Upper lobe of right lung (tissue), 1 donor: ENCODE measurements at regions not wholly inside any gene's neighbourhood (a gene's known extent, or its start where the extent isn't known, plus 50 kb on each side); places are given as distances from the start of the nearest gene placed in this dataset.

Experiments
- ATAC-seq: fragments of 200-7000 bp; cut with Tn5 transposase; one replicate; pipeline ENCODE4 v1.9.1; 2020; ENCODE audit warnings: mild to moderate bottlenecking, moderate library complexity
- DNase-seq: peaks from one replicate; pipeline ENCODE4 v3.0.0-alpha.2; 2020
- H3K27ac ChIP-seq: fragments of 200-600 bp; one replicate; pipeline ENCODE4 v1.8.0; 2022
- H3K27me3 ChIP-seq: fragments of 200-600 bp; one replicate; pipeline ENCODE4 v1.8.0; 2022; ENCODE audit warnings: mild to moderate bottlenecking
- H3K36me3 ChIP-seq: fragments of 200-600 bp; one replicate; pipeline ENCODE4 v1.8.0; 2022
- H3K4me1 ChIP-seq: fragments of 200-600 bp; one replicate; pipeline ENCODE4 v1.8.0; 2022
- H3K4me3 ChIP-seq: fragments of 200-600 bp; one replicate; pipeline ENCODE4 v1.8.0; 2022; ENCODE audit warnings: mild to moderate bottlenecking
- H3K9me3 ChIP-seq: fragments of 200-600 bp; one replicate; pipeline ENCODE4 v1.8.0; 2022
- intact Hi-C: fragments of 100-400 bp; cut with DNase I; formaldehyde crosslinking; loops from one replicate; pipeline ENCODE4 v1.11.0; 2022
- TF ChIP-seq, protein P1 (sequence below): fragments of 200-600 bp; IDR thresholded peaks from one replicate; pipeline ENCODE4 v1.8.0; 2022; ENCODE audit warnings: antibody characterized with exemption
- donor health status: DM: no; HTN: yes; CAD: no; lungs with severe emphysema.

DNA sequence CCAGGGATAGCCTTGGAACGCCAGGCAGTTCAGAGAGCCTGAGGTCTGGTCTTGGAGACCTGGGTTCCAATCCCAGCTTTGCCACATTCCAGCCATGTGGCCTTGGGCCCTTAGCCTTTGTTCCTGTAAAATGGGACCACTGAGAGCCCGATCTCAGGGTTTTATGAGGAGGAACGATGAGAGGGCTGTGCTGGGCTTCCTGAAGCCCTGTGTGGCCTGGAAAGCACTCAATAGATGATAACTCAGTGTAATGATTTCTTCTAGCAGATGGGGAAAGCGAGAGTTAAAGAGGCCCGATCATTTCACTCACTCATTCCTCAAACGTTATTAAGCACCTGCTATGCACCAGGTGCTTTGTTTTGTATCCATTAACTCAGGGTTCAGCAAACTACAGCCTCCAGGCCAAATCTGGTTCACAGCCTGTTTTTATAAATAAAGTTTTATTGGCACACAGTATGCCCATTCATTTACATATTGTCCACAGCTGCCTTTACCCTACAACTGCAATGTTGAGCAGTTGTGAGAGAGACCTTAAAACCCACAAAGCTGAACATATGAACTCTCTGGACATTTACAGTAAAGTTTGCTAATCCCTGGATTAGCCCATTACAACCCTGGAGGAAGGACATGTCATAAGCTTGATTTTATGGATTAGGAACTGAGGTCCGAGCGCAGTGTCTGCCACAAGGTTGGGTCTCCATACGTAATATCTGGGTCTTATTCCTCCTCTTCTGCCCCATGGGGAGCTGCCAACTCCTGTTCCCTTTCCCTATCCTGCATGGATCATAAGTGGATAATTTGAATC lies 90.4 kb downstream of the CEBPB start:
- no peak overlapping the region for H3K4me3 ChIP-seq

DNA sequence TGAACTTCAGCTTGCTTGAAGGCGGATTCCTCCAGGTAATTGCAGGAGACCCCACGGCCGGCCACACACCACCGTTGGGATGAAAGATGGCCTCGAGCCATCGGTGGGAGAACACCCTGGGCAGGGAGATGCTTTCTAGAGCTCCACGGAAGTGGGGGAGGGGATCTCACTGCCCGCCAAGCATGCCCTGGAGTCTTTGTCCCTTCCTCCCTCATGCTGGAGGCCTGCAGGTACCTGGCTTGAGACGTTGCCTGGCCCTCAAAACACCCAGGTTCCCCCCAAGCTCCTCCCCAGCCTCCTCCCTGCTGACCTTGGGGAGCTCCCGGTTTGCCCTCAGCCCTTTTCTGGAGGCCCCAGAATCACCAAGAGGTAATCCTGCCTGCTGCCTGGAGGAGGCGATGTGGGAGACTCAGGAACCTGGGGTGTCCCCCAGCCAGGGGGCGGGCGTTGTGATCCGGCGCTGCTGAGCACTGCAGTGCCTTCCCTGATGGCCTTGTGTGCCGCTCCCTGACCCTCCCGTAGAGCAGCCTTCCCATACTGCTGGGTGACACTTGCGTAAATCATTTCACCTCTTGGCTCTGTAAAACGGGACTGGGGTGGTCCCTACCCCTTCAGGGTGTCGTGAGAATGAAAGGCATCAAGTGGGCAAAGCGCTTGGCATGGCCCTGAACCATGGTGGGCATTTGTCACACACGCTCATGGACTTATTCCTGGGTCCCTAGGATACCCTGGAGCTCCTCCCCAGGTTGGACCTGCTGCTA lies 91.4 kb downstream of the CEBPB start:
- H3K27me3 ChIP-seq = no peaks in the 10 kb centered on the region
- TF ChIP-seq, protein P1, sequence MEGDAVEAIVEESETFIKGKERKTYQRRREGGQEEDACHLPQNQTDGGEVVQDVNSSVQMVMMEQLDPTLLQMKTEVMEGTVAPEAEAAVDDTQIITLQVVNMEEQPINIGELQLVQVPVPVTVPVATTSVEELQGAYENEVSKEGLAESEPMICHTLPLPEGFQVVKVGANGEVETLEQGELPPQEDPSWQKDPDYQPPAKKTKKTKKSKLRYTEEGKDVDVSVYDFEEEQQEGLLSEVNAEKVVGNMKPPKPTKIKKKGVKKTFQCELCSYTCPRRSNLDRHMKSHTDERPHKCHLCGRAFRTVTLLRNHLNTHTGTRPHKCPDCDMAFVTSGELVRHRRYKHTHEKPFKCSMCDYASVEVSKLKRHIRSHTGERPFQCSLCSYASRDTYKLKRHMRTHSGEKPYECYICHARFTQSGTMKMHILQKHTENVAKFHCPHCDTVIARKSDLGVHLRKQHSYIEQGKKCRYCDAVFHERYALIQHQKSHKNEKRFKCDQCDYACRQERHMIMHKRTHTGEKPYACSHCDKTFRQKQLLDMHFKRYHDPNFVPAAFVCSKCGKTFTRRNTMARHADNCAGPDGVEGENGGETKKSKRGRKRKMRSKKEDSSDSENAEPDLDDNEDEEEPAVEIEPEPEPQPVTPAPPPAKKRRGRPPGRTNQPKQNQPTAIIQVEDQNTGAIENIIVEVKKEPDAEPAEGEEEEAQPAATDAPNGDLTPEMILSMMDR = peak; percentile 16
- DNase-seq = no peak

More for the DNA sequence above, 90.4 kb downstream of the CEBPB start:
- H3K27me3 ChIP-seq = no peaks in the 10 kb centered on the region
- ATAC-seq (no peak), DNase-seq (no peak)
- intact Hi-C loops = no loop called here
- peak overlapping the region; percentile 24 for H3K27ac ChIP-seq
- H3K4me1 ChIP-seq = peaks cover 58% of the 10 kb centered on the region
- H3K36me3 ChIP-seq = no peaks in the 10 kb centered on the region
- TF ChIP-seq, protein P1 = no peak
- H3K9me3 ChIP-seq = no peaks in the 10 kb centered on the region

DNA sequence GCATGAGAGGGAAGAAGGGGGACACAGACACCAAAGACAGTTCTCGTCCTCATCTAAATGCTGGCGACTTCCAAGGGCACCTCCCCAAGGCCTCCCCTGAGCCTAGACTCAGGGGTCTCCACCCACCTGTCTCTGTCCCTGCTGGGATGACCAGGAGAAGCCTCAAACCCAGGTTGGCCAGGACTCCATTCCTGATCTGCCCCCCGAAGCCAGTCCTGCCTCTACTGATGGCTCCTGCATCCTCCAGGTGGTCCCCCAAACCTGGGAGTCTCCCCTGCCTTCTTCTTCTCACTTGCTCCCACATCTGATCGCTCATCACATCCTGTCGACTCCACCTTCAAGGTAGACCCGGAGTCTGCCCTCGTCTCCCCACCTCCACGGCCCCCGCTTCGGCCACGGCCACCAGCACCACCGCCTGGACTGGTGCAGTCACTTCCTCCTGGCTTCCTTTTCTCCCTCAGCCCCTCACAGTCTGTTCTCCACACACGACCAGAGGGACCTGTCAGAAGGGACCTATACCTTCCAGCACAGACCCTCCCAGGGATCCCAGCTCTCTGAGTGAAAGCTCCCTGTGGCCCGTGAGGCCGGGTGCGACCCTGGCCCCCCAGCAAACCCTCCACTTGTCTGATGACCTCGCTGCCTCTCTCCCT lies 92.1 kb downstream of the CEBPB start:
- no peak for ATAC-seq
- H3K4me1 ChIP-seq = peaks cover 57% of the 10 kb centered on the region
- TF ChIP-seq, protein P1 = no peak
- H3K9me3 ChIP-seq = no peaks in the 10 kb centered on the region
- peak overlapping the region; percentile 42 for H3K27ac ChIP-seq
- no peaks in the 10 kb centered on the region for H3K36me3 ChIP-seq
- no peaks in the 10 kb centered on the region for H3K27me3 ChIP-seq
- DNase-seq = no peak
- intact Hi-C loops = no loop called here
- no peak overlapping the region for H3K4me3 ChIP-seq

More for the DNA sequence above, 91.4 kb downstream of the CEBPB start:
- intact Hi-C loops = no loop called here
- Histone ChIP-seq H3K27ac (no peak overlapping the region), H3K4me1 (peaks cover 62% of the 10 kb centered on the region), H3K4me3 (no peak overlapping the region), H3K9me3 (no peaks in the 10 kb centered on the region), H3K36me3 (no peaks in the 10 kb centered on the region)
- peak; percentile 1 for ATAC-seq

DNA sequence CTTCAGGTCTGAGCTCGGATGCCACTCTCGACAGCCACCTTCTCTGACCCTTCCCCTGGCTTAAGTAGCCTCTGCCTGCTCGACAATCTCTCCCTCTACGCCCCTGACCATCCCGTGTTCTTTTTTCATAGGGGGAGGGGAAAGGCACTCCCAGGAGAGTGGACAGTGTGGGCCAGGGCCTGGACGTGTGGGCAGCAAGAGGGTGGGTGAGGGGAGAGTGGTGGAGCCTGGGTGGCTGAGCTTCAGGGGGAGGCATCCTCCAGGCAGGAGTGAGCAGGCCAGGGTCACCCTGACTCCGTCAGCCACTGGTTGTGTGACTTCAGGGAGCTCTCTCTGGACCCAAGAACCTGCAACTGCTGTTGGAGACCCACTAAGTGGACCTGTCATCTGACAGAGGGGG lies 92.7 kb downstream of the CEBPB start:
- DNase-seq (no peak), ATAC-seq (no peak)
- TF ChIP-seq, protein P1 = no peak
- Histone ChIP-seq H3K36me3 (no peaks in the 10 kb centered on the region), H3K4me3 (no peak overlapping the region), H3K9me3 (no peaks in the 10 kb centered on the region), H3K27me3 (no peaks in the 10 kb centered on the region), H3K4me1 (peaks cover 51% of the 10 kb centered on the region), H3K27ac (peak overlapping the region; percentile 42)
- intact Hi-C loops = no loop called here

DNA sequence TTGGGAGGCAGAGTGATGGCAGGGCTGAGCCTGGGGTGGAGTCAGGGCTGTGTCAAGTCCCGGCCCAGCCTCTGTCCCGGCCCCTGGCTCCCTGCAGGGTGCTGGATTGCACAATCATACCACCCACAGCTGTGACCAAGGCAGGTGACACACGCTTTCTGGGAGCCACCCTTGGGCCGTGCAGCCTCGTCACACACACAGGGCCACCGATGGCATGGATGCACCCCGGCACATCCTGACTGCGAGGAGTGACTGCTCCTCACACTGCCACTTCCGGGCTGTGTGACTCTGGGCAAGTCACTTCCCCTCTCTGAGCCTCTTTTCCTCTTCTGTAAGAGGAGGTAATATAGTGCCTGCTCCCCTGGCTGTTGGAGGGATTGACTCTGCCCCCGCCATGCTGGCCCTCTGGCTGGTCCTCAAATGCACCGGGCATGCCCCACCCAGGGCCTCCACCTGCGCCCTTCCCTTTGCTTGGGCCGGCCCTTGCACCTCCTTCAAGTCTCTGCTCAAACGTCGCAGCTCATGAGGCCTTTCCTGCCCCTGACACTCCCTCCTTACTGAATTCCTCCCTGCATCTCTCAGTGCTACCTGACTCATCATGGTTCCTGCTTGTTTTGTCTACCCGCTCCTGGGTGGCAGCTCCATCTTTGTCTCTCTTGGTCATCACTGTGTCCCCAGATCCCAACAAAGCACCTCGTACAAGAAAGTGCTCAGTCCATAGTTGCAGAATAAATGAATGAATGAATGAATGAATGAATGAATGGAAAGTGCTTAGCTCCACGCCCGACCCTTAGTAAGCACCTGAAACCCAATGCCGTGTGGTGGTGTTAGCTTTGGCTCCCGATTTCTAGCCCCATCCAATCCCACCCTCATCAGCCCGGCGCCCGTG lies 93.5 kb downstream of the CEBPB start:
- ATAC-seq (peak; percentile 80), DNase-seq (peak; percentile 90)
- intact Hi-C loops = no loop called here
- Histone ChIP-seq H3K27me3 (no peaks in the 10 kb centered on the region), H3K4me3 (no peak overlapping the region), H3K27ac (peak overlapping the region; percentile 85), H3K4me1 (peaks cover 43% of the 10 kb centered on the region), H3K36me3 (no peaks in the 10 kb centered on the region), H3K9me3 (no peaks in the 10 kb centered on the region)
- TF ChIP-seq, protein P1 = no peak
